C4-2B (cell line): ENCODE measurements at regions not wholly inside any gene's neighbourhood (a gene's known extent, or its start where the extent isn't known, plus 50 kb on each side); places are given as distances from the start of the nearest gene placed in this dataset.

Experiments
- ZFX ChIP-seq: fragments of 450-650 bp; IDR thresholded peaks from 2 replicates; pipeline ENCODE4 v1.6.1; 2017
- TF ChIP-seq, protein P1 (sequence below): fragments of 450-650 bp; conservative IDR thresholded peaks from 2 replicates; pipeline ENCODE4 v1.5.1; 2017; ENCODE audit warnings: mild to moderate bottlenecking

DNA sequence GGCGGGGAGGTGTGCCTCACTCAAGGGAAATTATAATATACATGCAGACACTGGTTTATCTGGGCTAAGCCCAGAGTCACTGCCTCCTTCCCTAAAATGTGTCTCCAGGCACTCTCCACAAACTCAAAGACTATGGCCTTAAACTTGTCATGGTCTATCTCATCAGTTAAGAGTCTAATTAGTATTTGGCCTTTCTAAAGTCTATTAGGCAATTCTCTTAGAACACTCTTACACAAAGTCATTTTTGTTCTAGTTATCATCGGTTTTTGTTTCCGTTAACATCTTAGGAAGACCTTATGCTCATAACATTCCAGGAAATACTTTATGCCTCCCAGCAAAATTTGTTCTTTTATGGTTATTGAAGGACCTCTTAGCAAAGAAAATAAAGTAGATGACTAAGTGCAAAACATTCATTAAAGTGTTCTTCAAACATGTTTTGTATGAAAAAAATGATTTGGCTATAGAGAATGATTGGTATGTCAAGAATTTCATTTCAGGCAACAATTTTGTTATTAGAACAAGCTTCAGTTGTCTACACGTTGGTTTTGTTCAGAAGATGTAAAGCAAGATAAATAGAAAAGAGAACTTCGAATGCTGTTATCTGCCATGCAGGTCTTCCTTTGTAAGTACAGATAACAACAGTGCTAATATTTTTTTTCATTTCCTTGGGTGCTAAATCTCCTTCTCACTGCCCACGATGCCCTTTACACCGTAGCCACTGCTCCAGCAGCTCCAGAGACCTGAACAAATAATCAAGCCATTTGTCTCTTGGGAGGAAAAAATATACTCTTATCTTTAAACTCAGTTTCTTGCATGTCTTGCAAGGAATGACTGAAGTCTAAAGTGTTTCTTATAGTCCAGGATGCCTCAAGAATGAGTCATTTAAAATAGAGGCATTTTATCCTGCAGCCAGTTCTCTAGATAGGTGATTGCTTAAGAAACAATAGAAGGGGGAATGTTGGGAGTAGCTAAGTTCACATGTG, 170.4 kb downstream of the HTR1B start:
- TF ChIP-seq, protein P1, sequence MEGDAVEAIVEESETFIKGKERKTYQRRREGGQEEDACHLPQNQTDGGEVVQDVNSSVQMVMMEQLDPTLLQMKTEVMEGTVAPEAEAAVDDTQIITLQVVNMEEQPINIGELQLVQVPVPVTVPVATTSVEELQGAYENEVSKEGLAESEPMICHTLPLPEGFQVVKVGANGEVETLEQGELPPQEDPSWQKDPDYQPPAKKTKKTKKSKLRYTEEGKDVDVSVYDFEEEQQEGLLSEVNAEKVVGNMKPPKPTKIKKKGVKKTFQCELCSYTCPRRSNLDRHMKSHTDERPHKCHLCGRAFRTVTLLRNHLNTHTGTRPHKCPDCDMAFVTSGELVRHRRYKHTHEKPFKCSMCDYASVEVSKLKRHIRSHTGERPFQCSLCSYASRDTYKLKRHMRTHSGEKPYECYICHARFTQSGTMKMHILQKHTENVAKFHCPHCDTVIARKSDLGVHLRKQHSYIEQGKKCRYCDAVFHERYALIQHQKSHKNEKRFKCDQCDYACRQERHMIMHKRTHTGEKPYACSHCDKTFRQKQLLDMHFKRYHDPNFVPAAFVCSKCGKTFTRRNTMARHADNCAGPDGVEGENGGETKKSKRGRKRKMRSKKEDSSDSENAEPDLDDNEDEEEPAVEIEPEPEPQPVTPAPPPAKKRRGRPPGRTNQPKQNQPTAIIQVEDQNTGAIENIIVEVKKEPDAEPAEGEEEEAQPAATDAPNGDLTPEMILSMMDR, result no peak
- no peak for TF ChIP-seq ZFX
